Muscle layer of colon (tissue), 2 donors: ENCODE measurements at regions not wholly inside any gene's neighbourhood (a gene's known extent, or its start where the extent isn't known, plus 50 kb on each side); places are given as distances from the start of the nearest gene placed in this dataset.

Experiments used
- H3K27ac ChIP-seq: one replicate; pipeline ENCODE4 v1.7.0; 2013; ENCODE audit warnings: low read depth, mild to moderate bottlenecking, low read length, moderate library complexity
- H3K27me3 ChIP-seq, 2 donors: one replicate each; pipeline ENCODE4 v1.7.0; 2013; ENCODE audit warnings: low read length in 2 of 2, mild to moderate bottlenecking in 2 of 2; ENCODE audit not compliant: insufficient read depth in 2 of 2, control insufficient read depth in 1 of 2
- H3K36me3 ChIP-seq: one replicate; pipeline ENCODE4 v1.7.0; 2013; ENCODE audit warnings: mild to moderate bottlenecking, low read length; ENCODE audit not compliant: insufficient read depth
- H3K4me1 ChIP-seq: one replicate; pipeline ENCODE4 v1.7.0; 2013; ENCODE audit warnings: mild to moderate bottlenecking, low read length; ENCODE audit not compliant: insufficient read depth
- H3K4me3 ChIP-seq, 2 donors: one replicate each; pipeline ENCODE4 v1.7.0; 2013; ENCODE audit warnings: low read length in 2 of 2, low read depth in 1 of 2, mild to moderate bottlenecking in 1 of 2, moderate library complexity in 1 of 2
- H3K9ac ChIP-seq: one replicate; pipeline ENCODE4 v1.7.0; 2013; ENCODE audit warnings: low read length
- H3K9me3 ChIP-seq: one replicate; pipeline ENCODE4 v1.7.0; 2013; ENCODE audit warnings: mild to moderate bottlenecking, low read length
- donor health status: abdominal sarcoma.
- donor health status: Adenocarcinoma of cecum.

GRCh38 chr9:119477197-119477596, 108.0 kb upstream of the BRINP1 start:
- Histone ChIP-seq H3K4me1 (no peaks in the 10 kb centered on the region), H3K9me3 (no peaks in the 10 kb centered on the region), H3K4me3 (no peak overlapping the region), H3K36me3 (no peaks in the 10 kb centered on the region), H3K27me3 (no peaks in the 10 kb centered on the region), H3K9ac (no peak overlapping the region), H3K27ac (no peak overlapping the region)

- Histone ChIP-seq H3K36me3 (no peaks in the 10 kb centered on the region), H3K9me3 (no peaks in the 10 kb centered on the region), H3K27ac (no peak overlapping the region), H3K9ac (no peak overlapping the region), H3K4me3 (no peak overlapping the region), H3K4me1 (no peaks in the 10 kb centered on the region), H3K27me3 (no peaks in the 10 kb centered on the region)
Observed at GRCh38 chr9:119458068-119458467, 88.8 kb upstream of the BRINP1 start.

DNA sequence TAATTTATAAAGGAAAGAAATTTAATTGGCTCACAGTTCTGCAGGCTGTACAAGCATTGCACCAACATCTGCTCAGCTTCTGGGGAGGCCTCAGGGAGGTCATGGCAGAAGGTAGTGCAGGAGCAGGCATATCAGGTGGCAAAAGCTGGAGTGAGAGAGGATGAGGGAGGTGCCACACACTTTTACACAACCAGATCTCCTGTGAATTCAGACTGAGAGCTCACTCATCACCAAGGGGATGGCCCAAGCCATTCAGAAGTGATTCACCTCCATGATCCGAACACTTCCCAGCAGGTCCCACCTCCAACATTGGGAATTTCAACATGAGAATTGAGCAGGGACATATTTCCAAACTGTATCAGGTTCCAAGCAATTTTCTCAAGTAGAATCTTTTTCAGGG, 84.7 kb upstream of the BRINP1 start:
- H3K4me1 ChIP-seq, result no peaks in the 10 kb centered on the region
- H3K4me3 ChIP-seq, result no peak overlapping the region
- no peaks in the 10 kb centered on the region for H3K36me3 ChIP-seq
- H3K9me3 ChIP-seq, result no peaks in the 10 kb centered on the region
- H3K27me3 ChIP-seq, result no peaks in the 10 kb centered on the region
- H3K9ac ChIP-seq, result no peak overlapping the region
- H3K27ac ChIP-seq, result no peak overlapping the region

- H3K9me3 ChIP-seq, result no peaks in the 10 kb centered on the region
Observed at GRCh38 chr9:119453490-119453911, 84.3 kb upstream of the BRINP1 start.

DNA sequence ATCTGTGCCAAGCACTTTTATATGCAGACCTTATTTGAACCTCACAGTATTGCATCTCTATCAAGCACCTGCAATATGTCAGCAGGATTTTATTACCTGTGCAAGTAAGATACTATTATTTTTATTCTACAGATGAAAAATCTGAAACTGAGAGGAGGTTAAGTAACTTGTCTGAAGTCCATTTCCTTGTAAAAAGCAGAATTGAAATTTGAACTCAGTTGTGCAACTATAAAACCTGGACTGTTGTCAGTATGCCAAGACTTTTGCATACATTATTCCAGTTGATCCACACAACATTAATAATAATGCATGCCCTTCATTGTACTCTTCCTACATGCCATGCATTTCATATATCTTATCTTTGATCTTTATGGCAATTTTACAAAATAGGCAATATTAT, 82.2 kb upstream of the BRINP1 start:
- no peaks in the 10 kb centered on the region for H3K4me1 ChIP-seq
- H3K27ac ChIP-seq, result no peak overlapping the region
- no peak overlapping the region for H3K9ac ChIP-seq
- no peaks in the 10 kb centered on the region for H3K36me3 ChIP-seq
- no peak overlapping the region for H3K4me3 ChIP-seq
- no peaks in the 10 kb centered on the region for H3K27me3 ChIP-seq
- H3K9me3 ChIP-seq, result no peaks in the 10 kb centered on the region

More at GRCh38 chr9:119453490-119453911, 84.3 kb upstream of the BRINP1 start:
- Histone ChIP-seq H3K27me3 (no peaks in the 10 kb centered on the region), H3K4me3 (no peak overlapping the region), H3K27ac (no peak overlapping the region), H3K36me3 (no peaks in the 10 kb centered on the region), H3K4me1 (no peaks in the 10 kb centered on the region), H3K9ac (no peak overlapping the region)

GRCh38 chr9:119443179-119443578, 73.9 kb upstream of the BRINP1 start:
- Histone ChIP-seq H3K4me1 (no peaks in the 10 kb centered on the region), H3K27me3 (no peaks in the 10 kb centered on the region), H3K9ac (no peak overlapping the region), H3K4me3 (no peak overlapping the region), H3K9me3 (no peaks in the 10 kb centered on the region), H3K36me3 (no peaks in the 10 kb centered on the region), H3K27ac (no peak overlapping the region)

DNA sequence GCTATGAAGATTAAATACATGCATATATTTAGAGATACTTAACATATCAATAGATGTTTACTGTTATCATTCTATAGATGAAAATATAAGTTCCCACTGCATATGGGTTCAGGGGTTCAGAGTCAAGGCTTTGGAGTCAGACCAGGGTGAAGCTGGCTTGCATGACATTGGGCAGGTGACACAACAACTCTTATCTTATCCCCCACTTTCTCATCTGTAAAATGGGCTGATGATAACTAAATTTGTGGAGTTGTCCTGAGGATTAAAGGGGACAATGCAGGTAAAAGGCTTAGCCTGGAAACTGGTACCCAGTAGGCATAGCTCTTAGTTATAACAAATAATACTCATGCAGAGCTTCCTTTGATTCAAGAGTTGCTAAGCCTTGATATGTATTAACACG, 72.6 kb upstream of the BRINP1 start:
- Histone ChIP-seq H3K9me3 (no peaks in the 10 kb centered on the region), H3K27me3 (no peaks in the 10 kb centered on the region), H3K4me3 (no peak overlapping the region), H3K4me1 (no peaks in the 10 kb centered on the region), H3K9ac (no peak overlapping the region), H3K27ac (no peak overlapping the region), H3K36me3 (no peaks in the 10 kb centered on the region)

GRCh38 chr9:119441338-119441737, 72.1 kb upstream of the BRINP1 start:
- H3K4me3 ChIP-seq, result no peak overlapping the region
- no peaks in the 10 kb centered on the region for H3K4me1 ChIP-seq
- H3K36me3 ChIP-seq, result no peaks in the 10 kb centered on the region
- H3K9ac ChIP-seq, result no peak overlapping the region
- no peaks in the 10 kb centered on the region for H3K9me3 ChIP-seq
- no peak overlapping the region for H3K27ac ChIP-seq
- H3K27me3 ChIP-seq, result no peaks in the 10 kb centered on the region

DNA sequence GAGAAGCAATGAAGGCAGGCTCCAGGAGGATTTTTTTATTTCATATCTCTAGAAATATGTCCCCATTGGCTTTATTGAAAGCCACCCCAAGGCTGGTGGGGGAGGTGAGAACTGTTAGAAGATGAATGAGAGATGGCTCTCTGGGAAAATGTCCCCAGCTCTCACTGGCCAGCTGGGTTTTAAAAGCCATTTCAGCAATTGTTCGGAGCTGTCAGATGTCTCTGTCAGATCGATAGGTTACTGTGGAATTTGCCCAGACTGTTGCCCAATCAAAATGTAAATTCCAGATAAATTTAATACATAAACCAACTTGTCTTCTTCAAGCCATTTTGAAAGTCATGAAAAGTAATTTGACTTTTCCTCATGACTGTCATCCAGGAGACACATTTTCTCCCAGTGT, 67.0 kb upstream of the BRINP1 start:
- Histone ChIP-seq H3K27ac (no peak overlapping the region), H3K4me1 (no peaks in the 10 kb centered on the region), H3K36me3 (no peaks in the 10 kb centered on the region), H3K4me3 (no peak overlapping the region), H3K9ac (no peak overlapping the region), H3K9me3 (no peaks in the 10 kb centered on the region), H3K27me3 (no peaks in the 10 kb centered on the region)

DNA sequence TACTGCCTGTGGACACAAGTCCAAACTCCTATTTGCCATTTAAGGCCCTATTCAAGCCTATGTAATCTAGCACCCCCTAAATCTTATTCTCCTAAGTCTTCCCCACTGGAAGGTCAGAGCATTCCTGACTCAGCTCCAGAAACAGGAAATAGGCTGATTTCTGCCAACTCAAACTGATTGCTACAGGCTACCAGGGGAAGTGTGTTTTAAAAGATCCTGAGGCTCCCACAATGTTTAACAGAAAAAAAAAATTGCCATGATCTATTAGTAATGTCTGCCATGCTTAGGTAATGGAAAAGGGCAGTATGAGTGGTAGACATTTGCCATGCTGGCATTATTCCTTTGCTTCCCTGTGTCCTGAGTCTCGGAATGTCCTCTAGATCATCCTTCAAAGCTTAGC, 65.8 kb upstream of the BRINP1 start:
- H3K27me3 ChIP-seq, result no peaks in the 10 kb centered on the region
- no peak overlapping the region for H3K9ac ChIP-seq
- no peak overlapping the region for H3K4me3 ChIP-seq
- H3K36me3 ChIP-seq, result no peaks in the 10 kb centered on the region
- no peaks in the 10 kb centered on the region for H3K4me1 ChIP-seq
- no peaks in the 10 kb centered on the region for H3K9me3 ChIP-seq
- H3K27ac ChIP-seq, result no peak overlapping the region

GRCh38 chr9:119432428-119432827, 63.2 kb upstream of the BRINP1 start:
- Histone ChIP-seq H3K27ac (no peak overlapping the region), H3K4me3 (no peak overlapping the region), H3K9ac (no peak overlapping the region), H3K36me3 (no peaks in the 10 kb centered on the region), H3K9me3 (no peaks in the 10 kb centered on the region), H3K27me3 (no peaks in the 10 kb centered on the region), H3K4me1 (no peaks in the 10 kb centered on the region)

DNA sequence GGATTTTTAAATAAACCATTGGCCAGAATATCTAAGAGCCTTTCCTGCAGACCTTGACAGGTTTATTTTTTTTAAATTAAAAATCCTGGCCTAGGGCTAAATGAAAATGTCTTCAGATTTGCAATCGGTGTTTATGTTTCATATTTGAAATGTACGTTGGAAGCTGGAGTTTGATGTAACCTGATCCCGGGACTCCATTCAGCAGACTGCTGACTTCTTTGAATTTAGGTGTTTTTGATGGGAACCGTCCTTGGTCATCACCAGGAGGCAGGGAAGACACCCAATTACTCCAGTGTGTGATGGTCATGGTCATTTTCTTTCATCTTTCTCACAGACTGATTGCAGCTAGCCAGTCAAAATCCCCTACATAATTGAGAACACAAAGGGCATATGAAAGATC, 60.1 kb upstream of the BRINP1 start:
- H3K36me3 ChIP-seq, result no peaks in the 10 kb centered on the region
- no peak overlapping the region for H3K27ac ChIP-seq
- H3K27me3 ChIP-seq, result no peaks in the 10 kb centered on the region
- H3K4me1 ChIP-seq, result no peaks in the 10 kb centered on the region
- H3K9ac ChIP-seq, result no peak overlapping the region
- no peak overlapping the region for H3K4me3 ChIP-seq
- H3K9me3 ChIP-seq, result no peaks in the 10 kb centered on the region
